Neural crest cell (in vitro differentiated cells): ENCODE measurements at regions not wholly inside any gene's neighbourhood (a gene's known extent, or its start where the extent isn't known, plus 50 kb on each side); places are given as distances from the start of the nearest gene placed in this dataset.
"Not testable (repeated sequence)": the region's sequence is repeated elsewhere in the genome, so short reads cannot be mapped to it uniquely, and the experiment has no call there.

ENCODE experiments used
- DNase-seq: peaks from one replicate; pipeline ENCODE4 v3.0.0; 2021; ENCODE audit warnings: low read depth, mixed read lengths, low spot score
- H3K27ac Mint-ChIP-seq: one replicate; pipeline ENCODE4 v1.8.0; 2021; ENCODE audit warnings: mild to moderate bottlenecking, mixed read lengths; ENCODE audit not compliant: unreplicated experiment
- H3K27me3 Mint-ChIP-seq: 2 replicates; pipeline ENCODE4 v1.8.0; 2021; ENCODE audit warnings: low read depth, mild to moderate bottlenecking, mixed read lengths
- H3K36me3 Mint-ChIP-seq: 2 replicates; pipeline ENCODE4 v1.8.0; 2021; ENCODE audit warnings: low read depth, mild to moderate bottlenecking, mixed read lengths
- H3K4me1 Mint-ChIP-seq: 2 replicates; pipeline ENCODE4 v1.8.0; 2021; ENCODE audit warnings: mixed read lengths
- H3K4me3 Mint-ChIP-seq: one replicate; pipeline ENCODE4 v1.8.0; 2021; ENCODE audit warnings: mild to moderate bottlenecking, mixed read lengths
- H3K9me3 Mint-ChIP-seq: 2 replicates; pipeline ENCODE4 v1.8.0; 2021; ENCODE audit warnings: mixed read lengths
- CTCF ChIP-seq: fragments of 200-600 bp; sonication (generic); conservative IDR thresholded peaks from 2 replicates; pipeline ENCODE4 v1.5.0; 2021; ENCODE audit warnings: antibody characterized with exemption, mild to moderate bottlenecking

GRCh38 chr10:6987536-6987945, 407.5 kb upstream of the PRKCQ start:
- peak; percentile 40 for DNase-seq
- TF ChIP-seq CTCF = no peak
- H3K36me3 Mint-ChIP-seq = no peaks in the 10 kb centered on the region
- peak overlapping the region; percentile 81 for H3K27ac Mint-ChIP-seq
- H3K4me3 Mint-ChIP-seq = peak overlapping the region; percentile 74
- peaks cover 7% of the 10 kb centered on the region for H3K9me3 Mint-ChIP-seq
- H3K27me3 Mint-ChIP-seq = no peaks in the 10 kb centered on the region
- peaks cover 25% of the 10 kb centered on the region for H3K4me1 Mint-ChIP-seq

- H3K4me3 Mint-ChIP-seq = peak overlapping the region; percentile 74
- DNase-seq = no peak
- no peak for TF ChIP-seq CTCF
- H3K36me3 Mint-ChIP-seq = no peaks in the 10 kb centered on the region
- peak overlapping the region; percentile 81 for H3K27ac Mint-ChIP-seq
- H3K4me1 Mint-ChIP-seq = peaks cover 25% of the 10 kb centered on the region
- H3K9me3 Mint-ChIP-seq = peaks cover 7% of the 10 kb centered on the region
- no peaks in the 10 kb centered on the region for H3K27me3 Mint-ChIP-seq
Measured at GRCh38 chr10:6986927-6987326, 406.9 kb upstream of the PRKCQ start.

- Mint-ChIP-seq H3K36me3 (no peaks in the 10 kb centered on the region), H3K9me3 (peaks cover 4% of the 10 kb centered on the region), H3K4me3 (no peak overlapping the region), H3K27ac (no peak overlapping the region), H3K27me3 (no peaks in the 10 kb centered on the region), H3K4me1 (peaks cover 26% of the 10 kb centered on the region)
- no peak for DNase-seq
- TF ChIP-seq CTCF = no peak
Measured at GRCh38 chr10:6985644-6986043, 405.6 kb upstream of the PRKCQ start.

- H3K4me1 Mint-ChIP-seq = peaks cover 32% of the 10 kb centered on the region
- no peak overlapping the region for H3K4me3 Mint-ChIP-seq
- peaks cover 3% of the 10 kb centered on the region for H3K9me3 Mint-ChIP-seq
- no peak overlapping the region for H3K27ac Mint-ChIP-seq
- no peak for TF ChIP-seq CTCF
- no peaks in the 10 kb centered on the region for H3K27me3 Mint-ChIP-seq
- no peaks in the 10 kb centered on the region for H3K36me3 Mint-ChIP-seq
- DNase-seq = no peak
Measured at GRCh38 chr10:6984971-6985370, 404.9 kb upstream of the PRKCQ start.

- H3K27ac Mint-ChIP-seq, H3K36me3 Mint-ChIP-seq, H3K27me3 Mint-ChIP-seq, DNase-seq, H3K4me3 Mint-ChIP-seq, H3K9me3 Mint-ChIP-seq: not testable (repeated sequence)
- peaks cover 40% of the 10 kb centered on the region for H3K4me1 Mint-ChIP-seq
Measured at GRCh38 chr10:6984016-6984415, 403.9 kb upstream of the PRKCQ start.

- H3K27ac Mint-ChIP-seq = peak overlapping the region; percentile 5
- H3K27me3 Mint-ChIP-seq = no peaks in the 10 kb centered on the region
- H3K4me1 Mint-ChIP-seq = peaks cover 22% of the 10 kb centered on the region
- no peak for DNase-seq
- no peaks in the 10 kb centered on the region for H3K9me3 Mint-ChIP-seq
- H3K36me3 Mint-ChIP-seq = no peaks in the 10 kb centered on the region
- H3K4me3 Mint-ChIP-seq = no peak overlapping the region
- no peak for TF ChIP-seq CTCF
Measured at GRCh38 chr10:6980353-6980752, 400.3 kb upstream of the PRKCQ start.
